Nephron (organoid): ENCODE measurements at regions not wholly inside any gene's neighbourhood (a gene's known extent, or its start where the extent isn't known, plus 50 kb on each side); places are given as distances from the start of the nearest gene placed in this dataset.

ENCODE experiments used
- H3K27ac Mint-ChIP-seq, 3 experiments: 2 replicates each; pipeline ENCODE4 v1.8.0; 2020; ENCODE audit warnings: mixed read lengths in 3 of 3, mild to moderate bottlenecking in 2 of 3, moderate library complexity in 1 of 3
- H3K27me3 Mint-ChIP-seq: 2 replicates; pipeline ENCODE4 v1.8.0; 2021; ENCODE audit warnings: low read depth, mild to moderate bottlenecking, moderate library complexity, mixed read lengths
- H3K36me3 Mint-ChIP-seq: 2 replicates; pipeline ENCODE4 v1.8.0; 2020; ENCODE audit warnings: low read depth, mixed read lengths
- H3K4me1 Mint-ChIP-seq: 2 replicates; pipeline ENCODE4 v1.8.0; 2020; ENCODE audit warnings: mixed read lengths
- H3K4me3 Mint-ChIP-seq, 3 experiments: 2 replicates each; pipeline ENCODE4 v1.8.0; 2020; ENCODE audit warnings: mild to moderate bottlenecking in 3 of 3, mixed read lengths in 3 of 3, moderate library complexity in 2 of 3
- H3K9me3 Mint-ChIP-seq: 2 replicates; pipeline ENCODE4 v1.8.0; 2020; ENCODE audit warnings: mixed read lengths
- CTCF ChIP-seq, 3 experiments: fragments of 200-600 bp; sonication (generic); IDR thresholded peaks; one replicate each; pipeline ENCODE4 v1.5.0; 2021; ENCODE audit warnings: antibody characterized with exemption in 3 of 3; ENCODE audit not compliant: unreplicated experiment in 3 of 3

DNA sequence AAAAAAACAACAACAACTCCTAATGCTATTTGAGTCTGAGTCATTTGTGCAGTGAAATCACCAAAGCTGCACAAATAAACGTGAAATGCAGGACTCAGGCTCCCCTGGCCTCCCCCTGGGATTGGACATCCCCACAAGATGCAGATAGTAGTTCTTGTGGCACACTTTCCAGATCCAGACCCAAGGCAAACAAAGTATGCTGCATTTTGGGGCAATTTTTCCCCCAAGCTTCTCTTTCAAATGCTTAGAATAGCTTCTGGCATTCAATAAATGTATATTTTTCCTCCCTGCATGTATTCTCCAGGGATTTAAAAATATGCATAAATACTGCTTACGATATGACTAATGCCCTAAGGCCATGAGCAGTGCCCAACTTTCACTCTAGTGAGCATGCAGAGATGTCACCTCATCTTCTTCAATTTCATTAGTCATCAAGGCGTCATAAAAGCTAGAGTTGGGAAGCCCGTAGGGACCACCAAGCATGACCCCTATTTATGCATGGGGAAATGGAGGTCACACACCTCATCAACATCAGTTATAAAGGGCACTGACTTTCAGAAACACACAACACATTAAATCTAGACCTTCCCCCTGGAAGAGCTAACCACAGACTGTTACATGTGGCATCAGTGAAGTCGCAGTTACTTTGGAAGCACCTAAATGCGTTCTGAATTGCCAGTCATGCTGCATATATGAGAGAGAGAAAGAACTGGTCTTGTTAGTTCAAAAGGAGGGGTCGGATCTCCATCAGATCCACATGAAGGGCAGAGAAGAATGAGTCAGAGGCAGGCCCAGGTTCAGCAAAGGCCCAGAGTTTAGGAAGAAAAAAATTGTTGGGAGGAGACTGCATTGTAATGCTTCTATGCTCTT is 374.1 kb downstream of the LPIN1 start:
- no peaks in the 10 kb centered on the region for H3K36me3 Mint-ChIP-seq
- H3K4me1 Mint-ChIP-seq: peaks cover 4% of the 10 kb centered on the region
- H3K9me3 Mint-ChIP-seq: no peaks in the 10 kb centered on the region
- no peak overlapping the region for H3K4me3 Mint-ChIP-seq
- no peak for TF ChIP-seq CTCF (IDR thresholded peaks at IDR 0.05; ENCODE audit: unreplicated experiment in 3 of 3)
- H3K27ac Mint-ChIP-seq: no peak overlapping the region
- H3K27me3 Mint-ChIP-seq: no peaks in the 10 kb centered on the region

DNA sequence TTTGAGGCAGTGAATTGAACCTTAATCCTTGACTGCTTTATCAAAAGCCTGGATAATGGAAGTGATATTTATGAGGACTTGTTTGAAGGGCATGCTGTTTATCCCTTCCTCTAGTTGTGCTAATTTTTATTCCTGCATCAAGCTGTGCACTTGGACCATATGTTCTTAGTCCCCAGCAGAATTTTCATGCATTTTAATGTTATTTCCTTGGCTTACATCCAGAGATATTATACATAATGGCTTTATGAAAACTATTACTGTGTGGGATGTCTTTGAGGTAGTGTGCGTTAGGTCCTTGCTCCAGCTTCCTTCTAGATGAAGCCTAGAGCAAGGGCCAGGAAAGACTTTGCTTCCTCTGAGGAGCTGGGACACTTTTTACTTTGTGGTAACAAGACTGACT is 378.4 kb downstream of the LPIN1 start:
- no peak overlapping the region for H3K27ac Mint-ChIP-seq
- TF ChIP-seq CTCF (IDR thresholded peaks at IDR 0.05; ENCODE audit: unreplicated experiment in 3 of 3): no peak
- H3K4me3 Mint-ChIP-seq: no peak overlapping the region
- H3K9me3 Mint-ChIP-seq: no peaks in the 10 kb centered on the region
- H3K4me1 Mint-ChIP-seq: no peaks in the 10 kb centered on the region
- H3K27me3 Mint-ChIP-seq: no peaks in the 10 kb centered on the region
- no peaks in the 10 kb centered on the region for H3K36me3 Mint-ChIP-seq

DNA sequence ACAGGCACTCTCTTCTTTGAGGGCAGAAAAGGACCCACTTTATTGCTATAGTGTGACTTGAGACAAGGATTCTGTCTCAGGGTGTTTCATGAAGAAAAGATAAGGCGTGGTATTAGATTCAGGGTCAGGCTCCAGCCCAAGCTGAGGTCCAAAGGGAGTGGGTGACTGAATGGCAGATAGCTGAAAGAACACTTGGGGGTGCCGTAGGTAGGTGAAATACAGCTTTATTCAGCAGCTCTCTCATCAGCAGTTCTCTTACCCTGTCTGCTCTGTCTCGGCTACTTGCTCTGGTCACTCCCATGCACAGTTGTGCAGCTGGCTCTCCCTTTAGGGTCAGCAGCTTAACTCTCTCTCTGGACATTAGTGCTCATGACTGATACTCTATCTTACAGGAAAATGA is 379.9 kb downstream of the LPIN1 start:
- Mint-ChIP-seq H3K27ac (no peak overlapping the region), H3K36me3 (no peaks in the 10 kb centered on the region), H3K4me3 (no peak overlapping the region), H3K9me3 (no peaks in the 10 kb centered on the region), H3K4me1 (no peaks in the 10 kb centered on the region), H3K27me3 (no peaks in the 10 kb centered on the region)
- no peak for TF ChIP-seq CTCF (IDR thresholded peaks at IDR 0.05; ENCODE audit: unreplicated experiment in 3 of 3)

GRCh38 chr2:12127638-12128037 is 381.2 kb downstream of the LPIN1 start:
- Mint-ChIP-seq H3K27ac (no peak overlapping the region), H3K36me3 (no peaks in the 10 kb centered on the region), H3K4me1 (no peaks in the 10 kb centered on the region), H3K27me3 (no peaks in the 10 kb centered on the region), H3K9me3 (no peaks in the 10 kb centered on the region), H3K4me3 (no peak overlapping the region)
- no peak for TF ChIP-seq CTCF (IDR thresholded peaks at IDR 0.05; ENCODE audit: unreplicated experiment in 3 of 3)

GRCh38 chr2:12131975-12132374 is 385.5 kb downstream of the LPIN1 start:
- H3K27ac Mint-ChIP-seq: no peak overlapping the region
- H3K4me3 Mint-ChIP-seq: no peak overlapping the region
- H3K9me3 Mint-ChIP-seq: peaks cover 5% of the 10 kb centered on the region
- TF ChIP-seq CTCF (IDR thresholded peaks at IDR 0.05; ENCODE audit: unreplicated experiment in 3 of 3): no peak
- H3K36me3 Mint-ChIP-seq: no peaks in the 10 kb centered on the region
- H3K27me3 Mint-ChIP-seq: peaks cover 5% of the 10 kb centered on the region
- no peaks in the 10 kb centered on the region for H3K4me1 Mint-ChIP-seq
